RWPE1 (cell line): ENCODE measurements at regions not wholly inside any gene's neighbourhood (a gene's known extent, or its start where the extent isn't known, plus 50 kb on each side); places are given as distances from the start of the nearest gene placed in this dataset.
"Not testable (repeated sequence)": the region's sequence is repeated elsewhere in the genome, so short reads cannot be mapped to it uniquely, and the experiment has no call there.

Experiments used
- CTCF ChIA-PET: fragments of 350-600 bp; sonication (Branson Sonifier 250); formaldehyde crosslinking; extraction: SDS; loops from one replicate; lab custom pipeline; 2021; lab: Yijun Ruan, JAX
- POLR2A ChIA-PET: fragments of 400-600 bp; formaldehyde crosslinking; extraction: SDS; loops from one replicate; lab custom pipeline; 2020; ENCODE audit warnings: antibody characterized with exemption; ENCODE audit not compliant: low non-redundant PET; lab: Yijun Ruan, JAX
- DNase-seq: peaks from one replicate; pipeline ENCODE4 v3.0.0; 2012; ENCODE audit warnings: low spot score
- H3K27ac ChIP-seq: fragments of 450-650 bp; 2 replicates; pipeline ENCODE4 v1.5.1; 2017
- TF ChIP-seq, protein P1 (sequence below): fragments of 450-650 bp; conservative IDR thresholded peaks from 2 replicates; pipeline ENCODE4 v1.5.1; 2017; ENCODE audit warnings: low read depth, mild to moderate bottlenecking

DNA sequence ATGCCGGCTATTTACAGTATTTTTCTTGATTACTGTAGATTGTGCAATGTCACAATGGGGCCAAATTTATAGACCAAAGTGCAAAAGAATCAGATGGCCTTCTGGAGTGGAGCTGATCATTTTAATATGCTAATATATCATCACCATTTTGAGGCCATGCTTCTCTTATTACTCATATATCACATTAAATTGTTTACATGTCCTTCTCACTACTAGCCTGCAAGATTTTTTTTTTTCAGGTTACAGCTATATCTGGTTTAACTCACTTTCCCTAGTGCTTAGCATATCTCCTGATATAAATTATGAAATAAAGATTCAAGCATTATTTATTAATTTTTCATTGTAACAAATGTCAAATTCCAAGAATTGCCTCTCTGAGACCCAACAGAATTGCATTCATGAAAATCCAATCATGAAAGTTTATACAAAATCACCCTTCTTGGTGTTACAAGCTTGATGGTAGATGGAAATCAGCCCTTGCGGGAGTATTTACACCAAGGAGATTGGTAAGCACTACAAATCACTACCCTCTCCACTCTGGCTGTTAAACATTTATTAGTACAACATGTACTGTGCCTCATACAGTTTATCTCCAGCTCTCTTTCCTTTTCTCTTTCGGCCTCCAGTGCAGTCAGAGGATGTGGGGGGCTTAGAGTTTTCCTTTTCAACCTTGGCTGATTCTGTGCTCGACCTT, 703.9 kb downstream of the BRINP1 start:
- ChIA-PET POLR2A (no interaction called here), CTCF (interaction anchor here (0.7 kb wide), 1 partner anchor 69 kb away, joined by 3 read pairs; no protein-coding TSS in a partner anchor)
- no peak for DNase-seq
- no peak overlapping the region for H3K27ac ChIP-seq
- TF ChIP-seq, protein P1, sequence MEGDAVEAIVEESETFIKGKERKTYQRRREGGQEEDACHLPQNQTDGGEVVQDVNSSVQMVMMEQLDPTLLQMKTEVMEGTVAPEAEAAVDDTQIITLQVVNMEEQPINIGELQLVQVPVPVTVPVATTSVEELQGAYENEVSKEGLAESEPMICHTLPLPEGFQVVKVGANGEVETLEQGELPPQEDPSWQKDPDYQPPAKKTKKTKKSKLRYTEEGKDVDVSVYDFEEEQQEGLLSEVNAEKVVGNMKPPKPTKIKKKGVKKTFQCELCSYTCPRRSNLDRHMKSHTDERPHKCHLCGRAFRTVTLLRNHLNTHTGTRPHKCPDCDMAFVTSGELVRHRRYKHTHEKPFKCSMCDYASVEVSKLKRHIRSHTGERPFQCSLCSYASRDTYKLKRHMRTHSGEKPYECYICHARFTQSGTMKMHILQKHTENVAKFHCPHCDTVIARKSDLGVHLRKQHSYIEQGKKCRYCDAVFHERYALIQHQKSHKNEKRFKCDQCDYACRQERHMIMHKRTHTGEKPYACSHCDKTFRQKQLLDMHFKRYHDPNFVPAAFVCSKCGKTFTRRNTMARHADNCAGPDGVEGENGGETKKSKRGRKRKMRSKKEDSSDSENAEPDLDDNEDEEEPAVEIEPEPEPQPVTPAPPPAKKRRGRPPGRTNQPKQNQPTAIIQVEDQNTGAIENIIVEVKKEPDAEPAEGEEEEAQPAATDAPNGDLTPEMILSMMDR: no peak

DNA sequence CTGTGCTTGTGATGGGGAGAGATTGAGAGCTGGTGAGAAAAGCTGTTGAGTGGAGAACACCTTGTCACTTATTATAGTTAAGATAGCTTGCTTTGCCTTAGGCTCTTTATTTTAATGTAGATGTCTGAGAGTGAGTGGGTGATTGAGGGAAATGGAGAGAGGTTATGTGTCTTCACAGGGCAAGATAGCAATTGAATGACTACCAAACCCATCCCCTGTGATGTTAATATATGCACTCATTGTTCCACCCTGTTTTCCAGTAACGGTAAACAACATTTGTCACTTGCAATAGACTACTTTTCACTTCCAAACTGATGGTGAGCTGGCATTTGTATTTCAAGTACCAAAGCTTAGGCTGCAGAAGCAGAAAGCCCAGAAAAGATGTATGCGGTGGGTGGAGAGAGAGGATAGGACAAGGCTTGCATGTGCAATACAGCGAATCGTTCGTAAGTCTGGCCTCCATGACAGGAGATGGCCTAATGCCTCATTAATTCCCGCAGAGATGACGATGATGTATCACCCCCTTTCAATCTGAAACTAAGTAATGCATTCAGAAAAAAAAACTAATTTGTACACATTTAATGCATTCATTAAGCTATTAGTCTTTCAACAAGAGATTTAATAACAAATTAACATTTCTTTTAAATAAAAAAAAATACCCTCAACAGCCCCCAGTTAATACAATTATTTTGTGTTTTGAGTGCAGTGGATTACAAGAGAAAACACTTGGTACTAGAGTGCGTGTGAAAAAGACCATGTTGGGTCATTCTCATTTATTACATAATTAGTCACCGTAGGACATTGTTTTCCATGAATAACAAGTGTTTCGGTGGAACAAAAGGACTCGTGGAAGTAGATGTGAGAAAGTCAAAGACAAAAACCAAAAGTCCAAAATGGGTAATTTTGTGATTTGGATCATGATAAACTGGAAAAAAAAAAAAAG, 699.0 kb downstream of the BRINP1 start:
- CTCF ChIA-PET: interaction anchor here (0.6 kb wide), 1 partner anchor 987 kb away, joined by 4 read pairs; no protein-coding TSS in a partner anchor
- POLR2A ChIA-PET: no interaction called here
- H3K27ac ChIP-seq: no peak overlapping the region
- TF ChIP-seq, protein P1: no peak
- no peak for DNase-seq

DNA sequence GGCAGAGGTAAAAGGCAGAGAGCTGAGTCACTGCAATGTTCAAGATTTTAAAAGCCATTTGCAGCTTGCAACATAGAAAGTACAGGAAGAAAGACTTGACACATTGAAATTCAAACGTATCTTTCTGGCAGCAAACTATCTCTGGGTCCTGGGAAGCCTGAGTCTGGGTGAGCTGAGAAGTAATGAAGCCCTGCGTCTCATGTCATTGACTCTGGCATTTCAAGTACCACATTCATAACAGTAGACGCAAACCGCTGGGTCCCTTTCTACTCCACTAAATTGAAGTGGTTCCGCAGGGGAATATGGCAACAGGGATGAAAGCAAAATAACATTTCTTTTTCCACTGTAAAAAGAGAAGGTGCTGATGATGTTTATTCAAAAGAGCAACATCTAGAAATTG, 694.3 kb downstream of the BRINP1 start:
- TF ChIP-seq, protein P1: no peak
- H3K27ac ChIP-seq: no peak overlapping the region
- POLR2A ChIA-PET: no interaction called here
- CTCF ChIA-PET: no interaction called here
- DNase-seq: no peak

DNA sequence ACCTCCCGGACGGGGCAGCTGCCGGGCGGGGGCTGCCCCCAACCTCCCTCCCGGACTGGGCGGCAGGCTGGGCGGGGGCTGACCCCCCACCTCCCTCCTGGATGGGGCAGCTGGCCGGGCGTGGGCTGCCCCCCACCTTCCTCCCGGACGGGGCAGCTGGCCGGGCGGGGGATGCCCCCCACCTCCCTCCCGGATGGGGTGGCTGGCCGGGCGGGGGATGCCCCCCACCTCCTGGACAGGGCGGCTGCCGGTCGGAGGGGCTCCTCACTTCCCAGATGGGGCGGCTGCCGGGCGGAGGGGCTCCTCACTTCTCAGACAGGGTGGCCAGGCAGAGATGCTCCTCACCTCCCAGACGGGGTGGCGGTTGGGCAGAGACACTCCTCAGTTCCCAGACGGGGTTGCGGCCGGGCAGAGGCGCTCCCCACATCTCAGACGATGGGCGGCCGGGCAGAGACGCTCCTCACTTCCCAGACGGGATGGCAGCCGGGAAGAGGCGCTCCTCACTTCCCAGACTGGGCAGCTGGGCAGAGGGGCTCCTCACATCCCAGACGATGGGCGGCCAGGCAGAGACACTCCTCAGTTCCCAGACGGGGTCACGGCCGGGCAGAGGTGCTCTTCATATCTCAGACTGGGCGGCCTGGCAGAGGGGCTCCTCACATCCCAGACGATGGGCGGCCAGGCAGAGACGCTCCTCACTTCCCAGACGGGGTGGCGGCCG, 691.1 kb downstream of the BRINP1 start:
- POLR2A ChIA-PET, CTCF ChIA-PET: not testable (repeated sequence)

GRCh38 chr9:118686959-118687358, 682.3 kb downstream of the BRINP1 start:
- POLR2A ChIA-PET: no interaction called here
- DNase-seq: no peak
- TF ChIP-seq, protein P1: no peak
- H3K27ac ChIP-seq: no peak overlapping the region
- CTCF ChIA-PET: no interaction called here

More for the DNA sequence above, 691.1 kb downstream of the BRINP1 start:
- DNase-seq, H3K27ac ChIP-seq: not testable (repeated sequence)

GRCh38 chr9:118689280-118689679, 680.0 kb downstream of the BRINP1 start:
- DNase-seq: no peak
- ChIA-PET POLR2A (no interaction called here), CTCF (no interaction called here)
- H3K27ac ChIP-seq: no peak overlapping the region
- TF ChIP-seq, protein P1: no peak
